ENCODE measurements at regions not wholly inside any gene's neighbourhood (a gene's known extent, or its start where the extent isn't known, plus 50 kb on each side); places are given as distances from the start of the nearest gene placed in this dataset.

- no peaks in the 10 kb centered on the region for H3K27me3 ChIP-seq (ENCODE audit: control insufficient read depth, insufficient read depth, low read length)
- 90% methylated on average over 1 of the region's 1 CpG for WGBS (ENCODE audit: insufficient coverage)
- H3K4me3 ChIP-seq (ENCODE audit: low read length), result no peak overlapping the region
- H3K4me1 ChIP-seq (ENCODE audit: control insufficient read depth, insufficient read depth, low read length), result no peaks in the 10 kb centered on the region
- DNase-seq (no peak), ATAC-seq (no peak)
- Mint-ChIP-seq H3K4me3 (no peak overlapping the region), H3K4me1 (no peaks in the 10 kb centered on the region), H3K36me3 (peaks cover 13% of the 10 kb centered on the region), H3K27ac (no peak overlapping the region), H3K27me3 (ENCODE audit: low read depth in 2 of 2) (no peaks in the 10 kb centered on the region), H3K9me3 (peaks cover 12 to 14% of the 10 kb centered on the region in 2 donors)
- H3K27ac ChIP-seq (ENCODE audit: low read length), result no peak overlapping the region
- no peak for TF ChIP-seq CTCF (IDR thresholded peaks at IDR 0.05)
- intact Hi-C loops (cut with micrococcal nuclease), result no loop called here
- no peaks in the 10 kb centered on the region for H3K36me3 ChIP-seq (ENCODE audit: control insufficient read depth, insufficient read depth, low read length)
- H3K9me3 ChIP-seq (ENCODE audit: control insufficient read depth, insufficient read depth, low read length), result peaks cover 11% of the 10 kb centered on the region
Observed at GRCh38 chr7:67817481-67817880, 820.8 kb downstream of the TYW1 start.

- H3K4me1 Mint-ChIP-seq, result no peaks in the 10 kb centered on the region
- H3K27ac Mint-ChIP-seq, result no peak overlapping the region
- no peaks in the 10 kb centered on the region for H3K27me3 ChIP-seq (ENCODE audit: control insufficient read depth, insufficient read depth, low read length)
- no peak overlapping the region for H3K4me3 Mint-ChIP-seq
- no peak overlapping the region for H3K27ac ChIP-seq (ENCODE audit: low read length)
- peaks cover 13% of the 10 kb centered on the region for H3K9me3 ChIP-seq (ENCODE audit: control insufficient read depth, insufficient read depth, low read length)
- H3K36me3 Mint-ChIP-seq, result peaks cover 13% of the 10 kb centered on the region
- no peak for TF ChIP-seq CTCF (IDR thresholded peaks at IDR 0.05)
- 92% methylated on average over 7 of the region's 7 CpGs for WGBS (ENCODE audit: insufficient coverage)
- H3K4me1 ChIP-seq (ENCODE audit: control insufficient read depth, insufficient read depth, low read length), result no peaks in the 10 kb centered on the region
- DNase-seq, result no peak
- no peaks in the 10 kb centered on the region for H3K27me3 Mint-ChIP-seq (ENCODE audit: low read depth in 2 of 2)
- intact Hi-C loops (cut with micrococcal nuclease), result no loop called here
- H3K36me3 ChIP-seq (ENCODE audit: control insufficient read depth, insufficient read depth, low read length), result no peaks in the 10 kb centered on the region
- peaks cover 10 to 22% of the 10 kb centered on the region in 2 donors for H3K9me3 Mint-ChIP-seq
- no peak for ATAC-seq
- no peak overlapping the region for H3K4me3 ChIP-seq (ENCODE audit: low read length)
Observed at GRCh38 chr7:67821116-67821515, 824.5 kb downstream of the TYW1 start.

GRCh38 chr7:67823345-67823744, 826.7 kb downstream of the TYW1 start:
- ATAC-seq, result no peak
- no peak overlapping the region for H3K27ac Mint-ChIP-seq
- Histone ChIP-seq H3K4me1 (ENCODE audit: control insufficient read depth, insufficient read depth, low read length) (no peaks in the 10 kb centered on the region), H3K27me3 (ENCODE audit: control insufficient read depth, insufficient read depth, low read length) (no peaks in the 10 kb centered on the region), H3K36me3 (ENCODE audit: control insufficient read depth, insufficient read depth, low read length) (no peaks in the 10 kb centered on the region), H3K9me3 (ENCODE audit: control insufficient read depth, insufficient read depth, low read length) (peaks cover 13% of the 10 kb centered on the region), H3K4me3 (ENCODE audit: low read length) (no peak overlapping the region), H3K27ac (ENCODE audit: low read length) (no peak overlapping the region)
- no peaks in the 10 kb centered on the region for H3K27me3 Mint-ChIP-seq (ENCODE audit: low read depth in 2 of 2)
- H3K4me3 Mint-ChIP-seq, result no peak overlapping the region
- peaks cover 6 to 20% of the 10 kb centered on the region in 2 donors for H3K9me3 Mint-ChIP-seq
- DNase-seq, result no peak
- no peak for TF ChIP-seq CTCF (IDR thresholded peaks at IDR 0.05)
- H3K36me3 Mint-ChIP-seq, result peaks cover 13% of the 10 kb centered on the region
- 80% methylated on average over 3 of the region's 4 CpGs for WGBS (ENCODE audit: insufficient coverage)
- intact Hi-C loops (cut with micrococcal nuclease), result no loop called here
- no peaks in the 10 kb centered on the region for H3K4me1 Mint-ChIP-seq

GRCh38 chr7:67825356-67825755, 828.7 kb downstream of the TYW1 start:
- ATAC-seq (no peak), DNase-seq (no peak)
- Mint-ChIP-seq H3K4me3 (no peak overlapping the region), H3K27ac (no peak overlapping the region), H3K27me3 (ENCODE audit: low read depth in 2 of 2) (no peaks in the 10 kb centered on the region), H3K36me3 (no peaks in the 10 kb centered on the region), H3K9me3 (peaks cover 4 to 14% of the 10 kb centered on the region in 2 donors), H3K4me1 (no peaks in the 10 kb centered on the region)
- Histone ChIP-seq H3K9me3 (ENCODE audit: control insufficient read depth, insufficient read depth, low read length) (peaks cover 9% of the 10 kb centered on the region), H3K4me3 (ENCODE audit: low read length) (no peak overlapping the region), H3K36me3 (ENCODE audit: control insufficient read depth, insufficient read depth, low read length) (no peaks in the 10 kb centered on the region), H3K27me3 (ENCODE audit: control insufficient read depth, insufficient read depth, low read length) (no peaks in the 10 kb centered on the region), H3K4me1 (ENCODE audit: control insufficient read depth, insufficient read depth, low read length) (no peaks in the 10 kb centered on the region), H3K27ac (ENCODE audit: low read length) (no peak overlapping the region)
- no peak for TF ChIP-seq CTCF (IDR thresholded peaks at IDR 0.05)
- WGBS (ENCODE audit: insufficient coverage), result no CpG with 5 or more reads among the region's 1 CpG
- intact Hi-C loops (cut with micrococcal nuclease), result no loop called here

Data from natural killer cell (primary cell).